GM19372 (cell line): ENCODE measurements at regions not wholly inside any gene's neighbourhood (a gene's known extent, or its start where the extent isn't known, plus 50 kb on each side); places are given as distances from the start of the nearest gene placed in this dataset.
"Not testable (repeated sequence)": the region's sequence is repeated elsewhere in the genome, so short reads cannot be mapped to it uniquely, and the experiment has no call there.

Experiments used
- ATAC-seq: cut with Tn5 transposase; IDR thresholded peaks from one replicate; pipeline ENCODE4 v1.9.1; 2021; ENCODE audit warnings: mild to moderate bottlenecking, low read depth, moderate library complexity; ENCODE audit not compliant: unreplicated experiment

DNA sequence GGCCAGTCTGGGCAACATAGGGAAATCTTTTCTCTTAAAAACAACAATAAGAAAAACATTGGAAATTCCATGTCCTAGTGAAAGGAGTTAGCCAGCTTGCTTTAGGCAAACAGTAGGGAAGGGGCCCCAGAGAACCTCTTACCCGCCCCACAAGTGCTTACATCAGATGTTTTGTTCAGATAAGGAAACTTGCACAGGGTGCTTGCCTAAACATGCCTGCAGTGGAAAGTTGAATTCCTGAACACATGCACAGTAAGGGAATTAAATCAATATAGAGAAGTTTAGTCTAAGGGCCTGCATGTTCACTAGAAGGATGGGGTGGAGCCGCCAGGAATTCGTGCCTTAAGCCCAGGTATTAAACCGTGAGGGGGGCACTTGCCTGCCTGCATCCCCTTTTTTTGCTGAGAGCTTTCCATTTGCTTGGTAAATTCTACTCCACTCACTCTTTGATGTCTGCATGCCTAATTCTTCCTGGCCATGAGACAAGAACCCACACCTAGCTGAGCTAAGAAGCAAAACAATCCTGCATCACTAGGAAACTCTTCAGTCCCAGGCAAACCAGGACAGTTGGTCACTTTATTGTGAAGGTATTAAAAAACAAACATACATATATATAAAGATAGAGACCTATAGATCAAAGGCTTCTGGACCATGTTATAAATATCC, 499.0 kb downstream of the SIPA1L2 start:
- ATAC-seq: no peak

DNA sequence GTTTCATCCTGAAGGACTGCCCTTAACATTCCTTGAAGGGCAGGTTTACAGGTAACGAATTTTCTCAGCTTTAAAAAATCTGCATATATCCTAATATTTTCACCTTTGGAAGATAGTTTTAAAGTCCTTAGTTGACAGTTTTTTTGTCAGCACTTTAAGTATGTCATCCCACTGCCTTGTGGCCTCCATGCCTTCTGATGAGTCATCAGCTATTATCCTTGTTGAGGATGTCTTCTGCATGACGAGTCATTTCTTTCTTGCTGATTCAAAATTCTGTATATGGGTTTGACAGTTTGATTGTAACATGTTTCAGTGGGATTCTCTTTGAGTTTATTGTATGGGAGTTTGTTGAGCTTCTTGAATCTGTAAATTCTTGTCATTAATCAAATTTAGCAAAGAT, 500.6 kb downstream of the DISC1 start:
- no peak for ATAC-seq

DNA sequence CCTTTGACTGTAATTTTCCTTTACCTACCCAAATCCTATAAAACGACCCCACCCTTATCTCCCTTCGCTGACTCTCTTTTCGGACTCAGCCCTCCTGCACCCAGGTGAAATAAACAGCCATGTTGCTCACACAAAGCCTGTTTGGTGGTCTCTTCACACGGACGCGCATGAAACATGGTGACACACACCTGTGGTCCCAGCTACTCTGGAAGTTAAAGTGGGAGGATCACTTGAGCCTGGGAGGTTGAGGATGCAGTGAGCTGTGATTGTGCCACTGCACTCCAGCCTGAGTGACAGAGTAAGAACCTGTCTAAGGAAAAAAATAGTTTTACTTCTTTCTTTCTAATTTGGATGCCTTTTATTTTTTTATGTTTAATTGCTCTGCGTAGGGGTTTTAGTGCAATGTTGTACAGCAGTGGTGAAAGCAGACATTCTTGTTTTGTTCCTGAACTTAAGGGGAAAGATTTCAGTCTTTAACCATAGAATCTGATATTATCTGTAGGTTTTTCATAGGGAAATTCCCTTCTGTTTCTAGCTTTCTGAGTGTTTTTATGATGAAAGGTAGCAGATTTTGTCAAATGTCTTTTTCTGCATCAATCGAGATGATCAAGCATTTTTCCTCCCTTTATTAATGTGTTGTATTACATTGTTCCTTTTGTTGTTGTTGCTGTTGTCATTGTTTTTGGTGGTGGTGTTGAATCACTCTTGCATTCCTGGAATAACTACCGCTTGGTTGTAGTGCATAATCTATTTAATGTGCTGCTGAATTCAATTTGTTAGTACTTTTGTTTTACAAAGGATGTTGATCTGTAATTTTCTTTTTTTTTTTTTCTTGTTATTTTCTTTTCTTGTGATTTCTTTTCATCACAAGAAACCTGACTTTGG, 497.4 kb downstream of the DISC1 start:
- ATAC-seq: no peak

DNA sequence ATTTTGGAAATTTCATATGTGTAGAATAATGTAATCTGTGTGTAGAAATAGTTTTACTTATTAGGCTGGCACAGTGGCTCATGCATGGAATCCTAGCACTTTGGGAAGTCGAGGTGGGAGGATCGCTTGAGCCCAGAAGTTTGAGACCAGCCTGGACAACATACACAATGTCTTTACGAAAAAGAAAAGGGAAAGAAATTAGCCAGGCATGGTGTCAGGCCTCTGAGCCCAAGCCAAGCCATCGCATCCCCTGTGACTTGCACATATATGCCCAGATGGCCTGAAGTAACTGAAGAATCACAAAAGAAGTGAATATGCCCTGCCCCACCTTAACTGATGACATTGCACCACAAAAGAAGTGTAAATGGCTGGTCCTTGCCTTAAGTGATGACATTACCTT, 491.3 kb downstream of the DISC1 start:
- ATAC-seq: not testable (repeated sequence)

DNA sequence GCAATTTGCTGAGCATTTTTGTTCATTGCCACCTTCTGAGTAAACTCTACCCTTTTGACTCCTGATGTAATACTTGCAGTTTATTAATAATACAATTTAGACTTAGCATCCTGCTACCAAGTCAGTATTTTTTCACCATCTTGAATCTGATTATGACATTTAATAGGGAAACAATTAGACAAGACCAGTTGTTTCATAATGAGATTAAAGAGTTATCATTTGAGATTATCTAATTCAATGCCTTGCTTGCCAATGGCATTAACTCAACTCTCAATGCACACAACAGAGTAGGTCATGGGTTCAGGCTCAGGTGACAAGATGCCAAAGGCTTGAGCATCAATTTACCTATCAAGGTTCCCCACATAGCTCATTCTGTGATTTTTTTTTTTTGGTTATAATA, 488.4 kb downstream of the DISC1 start:
- ATAC-seq: no peak

DNA sequence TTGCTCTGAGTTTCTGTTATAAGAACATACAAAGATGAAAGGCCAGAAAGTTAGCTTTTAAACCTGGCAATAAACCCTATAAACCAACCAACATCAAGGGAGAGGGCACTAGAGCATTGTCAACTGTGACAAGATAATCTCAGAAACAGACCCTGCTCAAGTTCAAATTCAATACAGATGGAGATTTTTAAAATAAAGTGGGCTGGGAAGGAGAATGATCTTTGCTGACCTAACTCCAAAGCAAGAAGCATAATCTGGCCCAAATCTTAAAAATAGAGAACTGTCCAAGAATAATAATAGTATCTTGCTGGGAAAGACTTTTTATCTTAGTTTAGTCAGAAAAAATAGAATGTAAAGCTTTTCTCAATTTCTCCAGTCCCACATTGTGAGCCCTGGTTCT, 485.5 kb downstream of the DISC1 start:
- no peak for ATAC-seq

DNA sequence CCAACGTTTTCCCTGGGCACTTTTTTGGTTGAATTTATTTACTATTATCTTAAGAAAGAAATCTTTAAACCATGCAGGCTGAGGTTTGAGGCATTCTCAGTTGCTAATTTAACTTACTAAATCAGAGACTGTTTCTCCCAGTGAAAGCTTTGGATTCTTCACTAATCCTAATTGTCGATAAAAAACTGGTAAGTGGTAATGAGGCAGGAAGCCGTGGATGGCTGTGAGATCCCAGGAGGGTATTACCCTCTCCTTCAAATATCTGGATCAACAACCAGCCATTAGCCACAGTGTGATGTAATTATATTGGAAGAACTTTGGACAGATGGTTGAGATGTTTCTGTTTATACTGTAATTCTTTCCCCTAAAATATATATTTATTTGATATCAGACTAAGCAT, 485.0 kb downstream of the DISC1 start:
- no peak for ATAC-seq

DNA sequence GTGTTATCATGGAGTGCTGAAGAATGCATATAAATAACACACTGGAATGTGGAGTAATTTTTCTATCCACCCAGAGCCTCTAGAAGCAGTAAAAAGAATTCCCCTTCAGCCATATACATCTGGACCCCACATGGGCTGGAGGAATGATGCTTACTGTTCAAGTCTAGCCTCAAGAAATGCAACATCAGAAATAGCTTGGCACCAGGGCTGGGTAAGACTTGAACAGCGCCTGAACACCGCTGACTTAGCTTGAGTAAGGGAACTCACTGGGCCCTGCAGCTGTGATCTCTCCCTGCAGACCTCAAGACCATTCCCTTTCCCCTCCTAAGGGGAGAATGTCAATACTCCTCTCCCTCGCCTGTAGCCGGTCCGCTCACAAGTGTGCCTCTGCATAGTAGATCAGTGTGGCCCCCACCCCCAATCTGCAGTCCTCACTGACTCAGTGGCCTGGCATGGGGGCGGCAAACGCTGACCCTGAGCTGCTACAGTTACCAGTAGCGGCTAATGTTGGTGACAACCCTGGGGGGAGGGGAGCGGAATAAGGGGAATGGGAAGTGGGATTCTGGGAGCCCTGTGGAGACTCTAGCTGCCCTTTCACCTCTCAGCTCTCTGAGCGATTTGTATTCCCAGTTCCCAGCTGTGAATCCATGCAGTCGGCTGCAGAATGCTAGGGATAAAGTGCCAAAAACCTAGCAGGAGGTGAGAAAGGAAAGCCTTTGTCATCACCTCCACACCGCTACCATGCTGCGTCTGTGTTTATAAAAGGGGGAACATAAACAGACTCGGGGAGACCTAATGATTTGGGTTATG, 483.9 kb downstream of the DISC1 start:
- ATAC-seq: no peak

DNA sequence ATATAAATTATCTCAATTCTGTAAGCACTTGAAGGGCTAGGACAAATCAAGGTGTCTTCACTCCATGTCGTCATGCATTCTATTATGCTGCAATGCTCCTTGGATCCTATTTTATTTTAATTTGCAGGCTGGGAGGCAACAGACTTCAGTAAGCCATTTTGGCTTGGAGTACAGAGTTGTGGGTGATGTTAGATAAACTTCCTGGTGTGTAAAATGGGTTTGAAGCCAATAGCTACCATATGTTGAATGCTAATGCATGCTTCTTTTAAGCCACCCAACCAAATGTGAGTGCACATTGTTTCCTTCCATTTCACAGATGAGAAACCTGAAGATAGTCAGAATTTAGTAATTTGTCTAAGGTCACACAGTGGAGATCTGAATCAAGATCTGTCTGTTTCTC, 482.8 kb downstream of the DISC1 start:
- no peak for ATAC-seq

DNA sequence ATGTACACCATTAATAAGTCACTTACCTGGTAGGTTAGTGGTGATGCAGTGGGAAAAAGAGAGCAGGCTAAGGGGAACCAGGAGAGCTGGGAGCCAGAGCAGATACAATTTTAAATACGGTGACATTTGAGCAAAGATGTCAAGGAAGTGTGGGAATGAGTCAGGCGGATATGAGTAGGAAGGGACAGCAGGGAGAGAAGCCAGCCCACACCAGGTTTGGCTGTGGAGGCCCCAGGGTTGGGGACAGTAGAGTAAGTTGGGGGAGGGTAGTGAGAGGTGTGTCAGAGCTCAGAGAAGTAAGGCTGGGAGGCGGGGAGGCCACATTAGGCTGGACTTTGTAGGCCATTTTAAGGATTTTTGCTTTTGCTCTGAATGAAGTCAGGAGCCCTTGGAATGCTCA, 482.0 kb downstream of the DISC1 start:
- no peak for ATAC-seq

DNA sequence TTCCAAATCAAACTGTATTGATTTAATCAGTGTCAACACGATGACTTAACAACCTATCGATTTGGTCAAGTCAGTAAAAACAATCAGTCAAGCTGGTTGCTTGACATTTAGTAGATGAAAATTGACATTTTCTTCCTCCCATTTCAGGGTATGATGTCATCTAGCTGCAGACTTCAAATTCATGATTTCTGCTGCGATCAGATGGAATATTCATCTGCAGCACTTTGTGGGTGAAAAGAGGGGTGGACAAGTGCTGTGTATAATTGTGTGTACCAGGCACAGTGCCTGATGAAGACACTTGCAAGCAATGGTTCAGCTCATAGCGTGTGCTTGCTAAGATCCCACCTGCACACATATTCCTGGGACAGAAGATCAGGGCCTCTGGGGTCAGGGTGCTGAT, 479.8 kb downstream of the DISC1 start:
- ATAC-seq: no peak

DNA sequence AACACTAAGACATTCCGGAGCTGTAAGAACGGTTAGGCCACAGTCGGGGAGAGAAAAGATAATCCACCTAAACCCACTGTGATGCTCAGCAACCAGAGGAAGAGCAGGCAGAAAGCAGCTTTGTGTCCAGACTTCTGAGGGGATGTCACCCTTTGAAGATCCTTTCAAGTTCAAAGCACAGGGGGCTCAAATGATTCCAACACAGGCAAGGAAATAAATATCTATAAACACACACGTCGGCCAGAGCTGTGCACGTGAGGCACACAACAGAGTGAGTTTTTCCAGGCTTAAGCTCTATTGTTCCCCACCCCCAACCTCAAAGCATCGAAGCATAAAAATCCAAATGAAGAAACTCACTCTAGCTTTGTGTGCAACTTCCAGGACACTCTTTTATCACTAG, 479.0 kb downstream of the DISC1 start:
- no peak for ATAC-seq

DNA sequence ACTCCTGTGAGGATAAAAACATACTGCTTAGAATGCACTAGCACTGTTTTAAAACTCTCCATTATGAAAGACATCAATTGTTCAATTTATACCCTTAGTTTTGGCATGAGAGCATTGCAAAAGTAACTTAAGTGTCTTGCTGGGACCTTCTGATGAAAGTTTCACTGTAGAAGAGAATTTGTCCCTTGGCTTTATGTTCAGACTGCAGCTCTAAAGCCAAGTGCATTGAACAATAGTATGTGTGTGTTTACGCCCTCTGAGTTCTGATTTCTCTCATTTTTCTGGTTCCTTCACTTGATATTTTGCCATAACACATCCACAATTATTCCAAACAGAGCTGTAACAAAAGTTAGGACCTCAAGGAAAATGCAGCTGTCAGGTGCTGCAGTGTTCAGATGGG, 474.6 kb downstream of the DISC1 start:
- no peak for ATAC-seq

DNA sequence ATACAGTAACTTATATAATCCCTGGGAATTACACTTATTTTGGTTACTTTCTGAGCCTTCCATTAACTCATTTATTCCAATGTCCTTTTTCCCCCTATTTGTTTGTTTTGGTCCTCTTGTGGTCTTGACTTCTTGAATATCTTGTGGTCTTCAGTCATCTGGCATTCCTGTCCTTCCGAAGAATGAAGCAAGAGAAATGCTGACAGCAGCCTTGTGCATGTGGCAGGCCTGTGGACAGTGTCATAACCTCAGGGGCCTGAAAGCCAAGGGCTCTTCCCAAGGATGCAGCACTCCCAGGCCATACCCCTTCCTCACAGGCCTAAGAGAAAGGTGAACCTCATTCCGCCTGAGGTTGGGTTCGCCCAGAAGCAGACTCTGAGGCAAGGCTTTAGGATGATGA, 470.2 kb downstream of the DISC1 start:
- no peak for ATAC-seq
